Thyroid gland (tissue), 4 donors: ENCODE measurements at regions not wholly inside any gene's neighbourhood (a gene's known extent, or its start where the extent isn't known, plus 50 kb on each side); places are given as distances from the start of the nearest gene placed in this dataset.

Experiments
- POLR2A ChIP-seq, 2 donors: fragments of 450-650 bp; IDR thresholded peaks; one replicate each; pipeline ENCODE4 v1.6.1; 2017; ENCODE audit warnings: antibody characterized with exemption in 2 of 2, mild to moderate bottlenecking in 2 of 2, moderate library complexity in 1 of 2
- TF ChIP-seq, protein P1 (sequence below), 6 experiments: fragments of 200-600 bp in 3 of 6; fragments of 450-650 bp in 3 of 6; sonication (generic) in 3 of 6; IDR thresholded peaks; one replicate each; pipeline ENCODE4 v1.5.1; 2016 to 2019; ENCODE audit warnings: antibody characterized with exemption in 6 of 6, mild to moderate bottlenecking in 2 of 6, inconsistent platforms in 1 of 6, moderate library complexity in 1 of 6

DNA sequence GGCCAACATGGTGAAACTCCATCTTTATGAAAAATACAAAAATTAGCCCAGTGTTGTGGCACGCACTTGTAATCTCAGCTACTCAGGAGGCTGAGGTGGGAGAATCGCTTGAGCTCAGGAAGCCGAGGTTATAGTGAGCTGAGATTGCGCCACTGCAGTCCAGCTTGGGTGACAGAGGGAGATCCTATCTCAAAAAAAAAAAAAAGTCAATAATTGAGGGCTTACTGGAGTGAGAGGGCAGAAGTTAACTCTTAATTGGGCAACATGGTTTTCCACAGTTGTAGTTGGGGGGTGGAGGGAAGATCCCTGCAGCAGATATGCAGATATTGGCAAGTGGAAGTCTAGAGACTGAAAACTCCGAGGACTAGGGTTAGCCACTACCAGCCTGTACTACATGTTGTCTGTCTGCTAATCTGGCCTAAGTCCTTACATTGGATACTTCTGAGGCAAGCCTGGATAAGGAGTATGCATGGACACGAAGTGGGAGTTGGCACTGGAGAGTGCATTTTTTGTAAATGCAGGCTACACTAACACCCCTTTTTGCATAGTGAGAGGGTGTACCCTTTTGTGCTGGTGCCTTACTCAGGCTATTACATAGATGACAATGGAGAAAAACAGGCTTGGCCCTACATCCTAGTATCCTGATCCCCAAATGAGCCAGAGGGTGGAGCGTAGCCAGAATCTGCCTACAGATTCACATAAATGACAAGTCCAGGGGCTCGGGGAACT is 89.0 kb upstream of the NIPBL start:
- TF ChIP-seq, protein P1, sequence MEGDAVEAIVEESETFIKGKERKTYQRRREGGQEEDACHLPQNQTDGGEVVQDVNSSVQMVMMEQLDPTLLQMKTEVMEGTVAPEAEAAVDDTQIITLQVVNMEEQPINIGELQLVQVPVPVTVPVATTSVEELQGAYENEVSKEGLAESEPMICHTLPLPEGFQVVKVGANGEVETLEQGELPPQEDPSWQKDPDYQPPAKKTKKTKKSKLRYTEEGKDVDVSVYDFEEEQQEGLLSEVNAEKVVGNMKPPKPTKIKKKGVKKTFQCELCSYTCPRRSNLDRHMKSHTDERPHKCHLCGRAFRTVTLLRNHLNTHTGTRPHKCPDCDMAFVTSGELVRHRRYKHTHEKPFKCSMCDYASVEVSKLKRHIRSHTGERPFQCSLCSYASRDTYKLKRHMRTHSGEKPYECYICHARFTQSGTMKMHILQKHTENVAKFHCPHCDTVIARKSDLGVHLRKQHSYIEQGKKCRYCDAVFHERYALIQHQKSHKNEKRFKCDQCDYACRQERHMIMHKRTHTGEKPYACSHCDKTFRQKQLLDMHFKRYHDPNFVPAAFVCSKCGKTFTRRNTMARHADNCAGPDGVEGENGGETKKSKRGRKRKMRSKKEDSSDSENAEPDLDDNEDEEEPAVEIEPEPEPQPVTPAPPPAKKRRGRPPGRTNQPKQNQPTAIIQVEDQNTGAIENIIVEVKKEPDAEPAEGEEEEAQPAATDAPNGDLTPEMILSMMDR (IDR thresholded peaks at IDR 0.05): no peak
- TF ChIP-seq POLR2A (IDR thresholded peaks at IDR 0.05): no peak
